ENCODE measurements at regions not wholly inside any gene's neighbourhood (a gene's known extent, or its start where the extent isn't known, plus 50 kb on each side); places are given as distances from the start of the nearest gene placed in this dataset.

GRCh38 chr5:86735370-86735769 is 117.6 kb downstream of the COX7C start:
- CTCF ChIA-PET (ENCODE audit: unreplicated experiment): interaction anchor here (0.5 kb wide), 1 partner anchor 189 kb away, joined by 3 read pairs; no protein-coding TSS in a partner anchor
- DNase-seq (ENCODE audit: low spot score): no peak
- BruUV-seq (replicated peaks): no TSS peak
- no peak overlapping the region for H3K4me3 ChIP-seq (ENCODE audit: low read depth, low read length, poor library complexity, severe bottlenecking)
- no peak overlapping the region for H3K4me2 ChIP-seq (ENCODE audit: low read length)
- no peaks in the 10 kb centered on the region for H3K4me1 ChIP-seq (ENCODE audit: insufficient read depth, low read length, poor library complexity, severe bottlenecking)
- no peak overlapping the region for H2AFZ ChIP-seq (ENCODE audit: low read length)
- TF ChIP-seq EZH2phosphoT487 (IDR thresholded peaks at IDR 0.05; ENCODE audit: borderline replicate concordance, low read depth, low read length) (no peak), CTCF (conservative IDR thresholded peaks at IDR 0.05; ENCODE audit: low read length) (no peak)
- no peaks in the 10 kb centered on the region for H3K9me2 ChIP-seq (ENCODE audit: insufficient read depth, low read length)
- intact Hi-C loops (cut with micrococcal nuclease; ENCODE audit: unreplicated experiment): no loop called here
- POLR2A ChIA-PET: interaction anchor here (0.5 to 0.7 kb wide), 2 partner anchors 118 to 748 kb away, joined by 3 to 4 read pairs; no protein-coding TSS in a partner anchor
- no peaks in the 10 kb centered on the region for H3K79me2 ChIP-seq (ENCODE audit: insufficient read depth, low read depth, low read length)
- no peaks in the 10 kb centered on the region for H3K36me3 ChIP-seq (ENCODE audit: insufficient read depth, low read length)
- H3K9me3 ChIP-seq (ENCODE audit: low read length): 0 out of 2 replicates have a peak, but pooled peaks cover 6% of the 10 kb centered on the region
- no peaks in the 10 kb centered on the region for H4K20me1 ChIP-seq (ENCODE audit: insufficient read depth, low read length)
- no peak overlapping the region for H3K27ac ChIP-seq (ENCODE audit: low read depth, low read length, poor library complexity, severe bottlenecking)

- TF ChIP-seq CTCF (conservative IDR thresholded peaks at IDR 0.05; ENCODE audit: low read length): no peak
- TF ChIP-seq EZH2phosphoT487 (IDR thresholded peaks at IDR 0.05; ENCODE audit: borderline replicate concordance, low read depth, low read length): no peak
- Histone ChIP-seq H3K36me3 (ENCODE audit: insufficient read depth, low read length) (no peaks in the 10 kb centered on the region), H3K79me2 (ENCODE audit: insufficient read depth, low read depth, low read length) (no peaks in the 10 kb centered on the region), H2AFZ (ENCODE audit: low read length) (no peak overlapping the region), H3K27ac (ENCODE audit: low read depth, low read length, poor library complexity, severe bottlenecking) (no peak overlapping the region), H3K4me2 (ENCODE audit: low read length) (no peak overlapping the region), H3K4me3 (ENCODE audit: low read depth, low read length, poor library complexity, severe bottlenecking) (no peak overlapping the region), H3K9me2 (ENCODE audit: insufficient read depth, low read length) (no peaks in the 10 kb centered on the region), H3K4me1 (ENCODE audit: insufficient read depth, low read length, poor library complexity, severe bottlenecking) (no peaks in the 10 kb centered on the region), H3K9me3 (ENCODE audit: low read length) (0 out of 2 replicates have a peak, but pooled peaks cover 6% of the 10 kb centered on the region), H4K20me1 (ENCODE audit: insufficient read depth, low read length) (no peaks in the 10 kb centered on the region)
- no peak for DNase-seq (ENCODE audit: low spot score)
- ChIA-PET CTCF (ENCODE audit: unreplicated experiment) (no interaction called here), POLR2A (no interaction called here)
- intact Hi-C loops (cut with micrococcal nuclease; ENCODE audit: unreplicated experiment): no loop called here
- BruUV-seq (replicated peaks): no TSS peak
Measured at GRCh38 chr5:86737579-86737978, 119.8 kb downstream of the COX7C start.

- no TSS peak for BruUV-seq (replicated peaks)
- Histone ChIP-seq H3K4me3 (ENCODE audit: low read depth, low read length, poor library complexity, severe bottlenecking) (no peak overlapping the region), H3K36me3 (ENCODE audit: insufficient read depth, low read length) (no peaks in the 10 kb centered on the region), H4K20me1 (ENCODE audit: insufficient read depth, low read length) (no peaks in the 10 kb centered on the region), H2AFZ (ENCODE audit: low read length) (no peak overlapping the region), H3K79me2 (ENCODE audit: insufficient read depth, low read depth, low read length) (no peaks in the 10 kb centered on the region), H3K9me3 (ENCODE audit: low read length) (no peaks in the 10 kb centered on the region), H3K27ac (ENCODE audit: low read depth, low read length, poor library complexity, severe bottlenecking) (no peak overlapping the region), H3K9me2 (ENCODE audit: insufficient read depth, low read length) (no peaks in the 10 kb centered on the region), H3K4me1 (ENCODE audit: insufficient read depth, low read length, poor library complexity, severe bottlenecking) (no peaks in the 10 kb centered on the region), H3K4me2 (ENCODE audit: low read length) (no peak overlapping the region)
- no peak for TF ChIP-seq EZH2phosphoT487 (IDR thresholded peaks at IDR 0.05; ENCODE audit: borderline replicate concordance, low read depth, low read length)
- ChIA-PET CTCF (ENCODE audit: unreplicated experiment) (no interaction called here), POLR2A (no interaction called here)
- intact Hi-C loops (cut with micrococcal nuclease; ENCODE audit: unreplicated experiment): no loop called here
- DNase-seq (ENCODE audit: low spot score): no peak
Measured at GRCh38 chr5:86748538-86749105, 130.9 kb downstream of the COX7C start.

Measured in OCI-LY7 (cell line).